GM21381 (cell line): ENCODE measurements at regions not wholly inside any gene's neighbourhood (a gene's known extent, or its start where the extent isn't known, plus 50 kb on each side); places are given as distances from the start of the nearest gene placed in this dataset.

Experiments
- ATAC-seq: cut with Tn5 transposase; IDR thresholded peaks from one replicate; pipeline ENCODE4 v1.9.1; 2021; ENCODE audit warnings: mild to moderate bottlenecking, moderate library complexity; ENCODE audit not compliant: unreplicated experiment

- ATAC-seq, result no peak
Observed at GRCh38 chr13:85243831-85244230, 555.4 kb downstream of the SLITRK6 start.

DNA sequence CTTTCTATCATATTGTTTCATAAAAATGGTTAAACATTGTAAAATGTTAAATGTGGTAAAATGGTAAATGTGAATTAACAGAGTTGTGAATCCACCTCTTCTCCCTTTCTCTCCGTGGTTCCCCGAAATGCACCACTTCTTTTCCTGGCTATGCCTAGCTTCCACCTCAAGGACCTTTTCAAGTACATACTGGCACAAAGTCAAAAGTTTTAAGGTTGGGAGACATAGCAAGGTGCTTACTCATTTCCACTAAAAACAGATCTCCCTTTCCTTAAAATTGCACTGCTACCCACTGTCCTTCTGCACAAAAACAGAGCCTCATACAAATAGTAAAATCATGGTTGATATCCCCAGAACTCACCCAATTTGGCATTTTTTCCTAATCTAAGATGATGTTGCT lies 558.2 kb downstream of the SLITRK6 start:
- ATAC-seq, result no peak

DNA sequence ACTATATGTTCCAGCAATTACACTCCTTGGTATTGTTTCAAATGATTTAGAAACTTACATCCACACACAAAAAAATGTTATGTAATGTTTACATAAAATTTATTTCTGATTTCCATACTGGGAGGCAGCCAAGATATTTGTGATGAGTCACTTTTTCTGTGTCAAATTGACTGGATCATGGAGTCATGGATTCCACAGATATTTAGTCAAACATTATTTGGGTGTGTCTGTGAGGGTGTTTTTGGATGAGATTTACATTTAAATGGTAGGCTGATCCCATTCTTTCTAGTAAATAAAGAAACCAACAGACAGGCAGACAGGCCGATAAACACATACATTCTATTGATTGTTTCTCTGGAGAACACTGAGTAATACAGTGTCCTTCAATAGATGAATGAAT lies 562.8 kb downstream of the SLITRK6 start:
- no peak for ATAC-seq

- no peak for ATAC-seq
Observed at GRCh38 chr13:85230691-85231093, 568.5 kb downstream of the SLITRK6 start.

- ATAC-seq, result no peak
Observed at GRCh38 chr13:85228692-85229091, 570.5 kb downstream of the SLITRK6 start.

- no peak for ATAC-seq
Observed at GRCh38 chr13:85223883-85224656, 575.1 kb downstream of the SLITRK6 start.

- ATAC-seq, result no peak
Observed at GRCh38 chr13:85216576-85216975, 582.6 kb downstream of the SLITRK6 start.

- ATAC-seq, result no peak
Observed at GRCh38 chr13:85212692-85213091, 586.5 kb downstream of the SLITRK6 start.

DNA sequence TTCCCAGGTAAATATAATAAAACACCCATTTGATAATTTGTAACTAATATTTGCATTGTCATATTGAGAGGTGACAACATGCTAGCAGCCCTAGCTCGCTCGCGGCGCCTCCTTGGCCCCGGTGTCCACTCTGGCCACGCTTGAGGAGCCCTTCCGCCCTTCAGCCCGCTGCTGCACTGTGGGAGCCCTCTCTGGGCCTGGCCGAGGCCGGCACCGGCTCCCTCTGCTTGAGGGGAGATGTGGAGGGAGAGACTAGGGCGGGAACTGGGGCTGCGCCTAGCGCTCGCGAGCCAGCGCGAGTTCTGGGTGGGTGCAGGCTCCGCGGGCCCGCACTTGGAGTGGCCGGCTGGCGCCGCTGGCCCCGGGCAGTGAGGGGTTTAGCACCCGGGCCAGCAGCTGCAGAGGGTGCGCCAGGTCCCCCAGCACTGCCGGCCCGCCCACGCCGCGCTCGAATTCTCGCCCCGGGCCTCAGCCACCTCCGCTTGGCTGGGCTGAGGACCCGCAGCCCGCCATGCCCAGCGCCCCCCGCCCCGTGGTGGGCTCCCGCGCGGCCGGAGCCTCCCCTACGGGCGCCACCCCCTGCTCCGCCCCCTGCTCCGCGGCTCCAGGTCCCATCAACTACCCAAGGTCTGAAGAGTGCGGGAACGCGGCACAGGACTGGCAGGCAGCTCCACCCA lies 594.4 kb downstream of the SLITRK6 start:
- no peak for ATAC-seq

GRCh38 chr13:85197431-85197830 lies 601.8 kb downstream of the SLITRK6 start:
- ATAC-seq, result no peak

- no peak for ATAC-seq
Observed at GRCh38 chr13:85194482-85194881, 604.7 kb downstream of the SLITRK6 start.

DNA sequence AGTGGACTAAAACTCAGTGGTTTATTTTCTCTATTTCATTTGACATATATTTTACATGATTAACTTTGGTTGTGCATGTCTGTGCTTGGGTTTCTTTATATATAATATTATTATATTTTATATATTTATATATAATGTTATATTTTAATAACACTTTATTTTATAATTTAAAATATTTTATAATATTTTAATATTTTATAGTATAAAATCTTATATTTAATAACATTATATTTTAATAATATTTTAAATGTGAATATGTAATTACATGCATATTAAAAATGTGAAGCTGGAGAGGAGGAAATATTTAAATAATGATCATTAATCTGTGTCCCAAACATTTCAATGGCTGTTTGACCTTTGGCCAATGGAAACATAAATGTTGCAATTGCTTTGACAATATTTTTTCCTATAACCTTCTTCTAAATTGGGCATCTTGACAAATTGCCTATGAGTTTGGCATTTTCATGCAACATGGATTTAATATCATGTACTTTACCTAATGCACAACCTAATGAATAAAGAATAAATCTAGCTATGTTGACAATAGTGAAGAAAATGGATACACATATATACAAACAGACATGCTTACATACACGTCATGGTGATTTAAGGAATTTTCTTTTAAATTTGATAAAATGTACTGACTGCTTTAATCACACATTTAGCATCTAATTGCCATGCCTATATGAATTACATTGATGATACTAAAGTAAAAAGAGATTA lies 607.1 kb downstream of the SLITRK6 start:
- no peak for ATAC-seq

DNA sequence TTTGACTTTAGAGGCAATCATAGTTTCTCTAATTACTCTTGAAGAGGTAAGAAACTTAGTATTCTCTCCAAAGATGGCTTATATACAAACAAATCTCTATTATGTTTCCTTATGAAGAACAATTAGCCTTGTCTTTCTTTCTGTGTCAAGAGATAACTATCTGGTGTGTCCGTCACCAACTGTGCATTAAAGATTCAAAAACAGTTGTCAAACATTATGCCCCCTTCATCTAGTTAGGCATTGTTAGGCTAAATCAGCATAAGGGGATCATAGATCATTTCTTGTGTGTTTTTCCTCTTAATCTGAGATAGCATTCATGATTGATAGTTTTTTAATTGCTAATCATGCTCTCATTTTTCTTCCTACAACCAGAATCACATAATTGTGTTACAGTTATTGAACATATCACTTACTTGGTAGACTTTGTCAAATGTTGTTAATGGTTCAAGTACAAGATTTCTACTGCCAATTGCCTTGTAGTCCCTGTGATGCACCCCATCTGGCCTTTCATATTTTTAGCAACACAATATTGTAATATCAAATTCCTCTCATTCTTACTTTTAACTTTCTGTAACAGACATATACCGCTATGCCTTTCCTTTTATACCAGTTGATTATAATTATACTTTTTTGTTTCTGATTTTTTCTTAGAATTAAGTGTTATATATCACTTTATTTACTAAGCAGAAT lies 612.7 kb downstream of the SLITRK6 start:
- no peak for ATAC-seq

- no peak for ATAC-seq
Observed at GRCh38 chr13:85174291-85174690, 624.9 kb downstream of the SLITRK6 start.

DNA sequence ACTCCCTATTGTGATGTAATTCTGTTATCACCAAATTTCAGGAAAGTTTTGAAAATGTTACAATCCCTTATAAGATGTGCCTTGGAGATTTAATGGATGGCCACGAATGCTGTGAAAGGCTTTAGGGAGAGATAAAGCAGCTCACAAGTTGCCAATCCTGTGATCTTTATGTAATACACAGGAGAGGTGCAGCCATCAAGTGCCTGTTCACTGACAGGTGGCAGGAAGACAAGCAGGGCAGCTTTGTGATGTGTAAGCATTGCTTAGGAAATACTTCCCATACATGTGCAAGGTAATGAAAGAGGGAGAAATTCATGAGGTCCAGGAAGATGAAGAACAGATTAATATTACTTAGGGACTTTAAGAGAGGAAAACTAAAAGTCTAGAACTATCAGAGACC lies 628.8 kb downstream of the SLITRK6 start:
- ATAC-seq, result no peak

- no peak for ATAC-seq
Observed at GRCh38 chr13:85166891-85167290, 632.3 kb downstream of the SLITRK6 start.

DNA sequence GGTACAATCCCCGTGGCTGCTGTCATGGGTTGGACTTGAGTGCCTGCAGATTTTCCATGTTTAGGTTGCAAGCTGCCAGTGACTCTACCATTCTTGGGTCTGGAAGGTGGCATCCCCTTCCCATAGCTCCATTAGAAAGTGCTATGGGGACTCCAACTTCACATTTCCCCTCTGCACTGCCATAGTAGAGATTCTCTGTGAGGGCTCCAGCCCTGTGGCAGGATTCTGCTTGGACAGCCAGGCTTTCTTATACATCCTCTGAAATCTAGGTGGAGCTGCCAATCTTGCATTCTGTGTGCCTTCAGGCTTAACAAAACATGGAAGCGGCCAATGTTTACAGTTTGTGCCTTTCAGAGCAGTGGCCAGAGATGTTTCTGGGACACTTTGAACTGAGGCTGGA lies 636.2 kb downstream of the SLITRK6 start:
- no peak for ATAC-seq

- no peak for ATAC-seq
Observed at GRCh38 chr13:85148009-85148408, 651.2 kb downstream of the SLITRK6 start.

GRCh38 chr13:85142351-85142927 lies 656.8 kb downstream of the SLITRK6 start:
- no peak for ATAC-seq

DNA sequence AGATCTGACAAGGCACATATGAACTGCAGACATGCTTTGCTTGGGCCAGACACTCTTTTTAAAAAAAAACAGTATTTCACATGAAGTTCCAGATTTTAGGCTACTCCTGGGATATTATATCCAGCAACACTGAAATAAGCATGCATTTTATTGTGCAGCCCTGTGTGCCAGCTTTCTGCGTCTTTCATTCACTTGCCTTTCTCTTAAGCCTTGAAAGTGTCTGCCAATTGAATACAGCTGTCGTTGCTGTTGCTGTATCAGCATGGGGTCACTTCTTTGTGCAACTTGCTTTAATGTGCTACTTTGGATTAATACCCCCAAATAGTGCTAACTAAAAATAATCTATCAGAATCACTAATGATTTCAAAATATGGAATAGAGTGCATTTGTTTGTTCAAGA lies 657.8 kb downstream of the SLITRK6 start:
- ATAC-seq, result no peak

GRCh38 chr13:85140192-85140591 lies 659.0 kb downstream of the SLITRK6 start:
- no peak for ATAC-seq
